GM12892 (cell line): ENCODE measurements at regions not wholly inside any gene's neighbourhood (a gene's known extent, or its start where the extent isn't known, plus 50 kb on each side); places are given as distances from the start of the nearest gene placed in this dataset.

Source experiments
- DNase-seq: peaks from one replicate; pipeline ENCODE4 v3.0.0; 2011; ENCODE audit not compliant: insufficient read length
- FAIRE-seq: peaks from 2 replicates; lab custom pipeline; 2011; peaks lifted over from hg19 to GRCh38; lab: Jason Lieb, UNC
- POLR2A ChIP-seq: IDR thresholded peaks from 2 replicates; pipeline ENCODE4 v1.6.1; 2011; ENCODE audit warnings: low read depth, low read length, control low read depth
- POLR2AphosphoS5 ChIP-seq: IDR thresholded peaks from 2 replicates; pipeline ENCODE4 v1.6.1; 2011; ENCODE audit warnings: low read depth, low read length, control low read depth
- TAF1 ChIP-seq: IDR thresholded peaks from 2 replicates; pipeline ENCODE4 v1.6.1; 2011; ENCODE audit warnings: low read depth, mild to moderate bottlenecking, control low read depth, low read length, borderline replicate concordance

GRCh38 chr1:175863299-175864050 is 120.1 kb upstream of the TNR start:
- no peak for FAIRE-seq
- DNase-seq: no peak
- TF ChIP-seq TAF1 (no peak), POLR2A (no peak), POLR2AphosphoS5 (no peak)

- DNase-seq: no peak
- TF ChIP-seq POLR2A: no peak
- TF ChIP-seq POLR2AphosphoS5: no peak
- no peak for TF ChIP-seq TAF1
- FAIRE-seq: no peak
These were observed 119.0 kb upstream of the TNR start for GRCh38 chr1:175862408-175862807.

GRCh38 chr1:175861626-175862367 is 118.4 kb upstream of the TNR start:
- DNase-seq (no peak), FAIRE-seq (no peak)
- TF ChIP-seq POLR2AphosphoS5 (no peak), TAF1 (no peak), POLR2A (no peak)

GRCh38 chr1:175857756-175858155 is 114.4 kb upstream of the TNR start:
- no peak for FAIRE-seq

GRCh38 chr1:175853681-175854080 is 110.3 kb upstream of the TNR start:
- no peak for TF ChIP-seq POLR2AphosphoS5
- no peak for TF ChIP-seq TAF1
- no peak for TF ChIP-seq POLR2A
- DNase-seq: no peak
- FAIRE-seq: no peak

More at GRCh38 chr1:175857756-175858155, 114.4 kb upstream of the TNR start:
- DNase-seq: no peak
- TF ChIP-seq TAF1: no peak
- no peak for TF ChIP-seq POLR2A
- no peak for TF ChIP-seq POLR2AphosphoS5

- no peak for FAIRE-seq
- DNase-seq: no peak
- no peak for TF ChIP-seq POLR2A
- no peak for TF ChIP-seq POLR2AphosphoS5
- no peak for TF ChIP-seq TAF1
These were observed 108.4 kb upstream of the TNR start for GRCh38 chr1:175851749-175852148.

GRCh38 chr1:175848329-175848728 is 104.9 kb upstream of the TNR start:
- DNase-seq (no peak), FAIRE-seq (no peak)

GRCh38 chr1:175845985-175846384 is 102.6 kb upstream of the TNR start:
- no peak for TF ChIP-seq POLR2AphosphoS5
- no peak for FAIRE-seq

More at GRCh38 chr1:175848329-175848728, 104.9 kb upstream of the TNR start:
- no peak for TF ChIP-seq TAF1
- TF ChIP-seq POLR2A: no peak
- TF ChIP-seq POLR2AphosphoS5: no peak

GRCh38 chr1:175845338-175845737 is 101.9 kb upstream of the TNR start:
- FAIRE-seq (no peak), DNase-seq (no peak)
- TF ChIP-seq POLR2AphosphoS5: no peak
- no peak for TF ChIP-seq TAF1
- TF ChIP-seq POLR2A: no peak

More at GRCh38 chr1:175845985-175846384, 102.6 kb upstream of the TNR start:
- no peak for DNase-seq

GRCh38 chr1:175844877-175845276 is 101.5 kb upstream of the TNR start:
- DNase-seq: no peak
- TF ChIP-seq TAF1: no peak
- no peak for TF ChIP-seq POLR2AphosphoS5
- TF ChIP-seq POLR2A: no peak
- FAIRE-seq: no peak

- no peak for DNase-seq
- FAIRE-seq: no peak
- TF ChIP-seq POLR2A: no peak
- no peak for TF ChIP-seq POLR2AphosphoS5
- no peak for TF ChIP-seq TAF1
These were observed 99.2 kb upstream of the TNR start for GRCh38 chr1:175842550-175842949.
